Endodermal cell (in vitro differentiated cells): ENCODE measurements at regions not wholly inside any gene's neighbourhood (a gene's known extent, or its start where the extent isn't known, plus 50 kb on each side); places are given as distances from the start of the nearest gene placed in this dataset.

ENCODE experiments used
- DNase-seq: peaks from one replicate; pipeline ENCODE4 v3.0.0-alpha.2; 2017
- H3K27ac ChIP-seq: 2 replicates; pipeline ENCODE4 v1.5.1; 2013; ENCODE audit warnings: mild to moderate bottlenecking, low read depth, low read length, moderate library complexity
- H3K27me3 ChIP-seq: 2 replicates; pipeline ENCODE4 v1.6.1; 2013; ENCODE audit warnings: mild to moderate bottlenecking, low read length, moderate library complexity; ENCODE audit not compliant: insufficient read depth, control insufficient read depth, poor library complexity, severe bottlenecking
- H3K36me3 ChIP-seq: 2 replicates; pipeline ENCODE4 v1.7.0; 2013; ENCODE audit warnings: mild to moderate bottlenecking, low read length, moderate library complexity; ENCODE audit not compliant: control insufficient read depth, insufficient read depth
- H3K4me1 ChIP-seq: one replicate; pipeline ENCODE4 v1.7.0; 2013; ENCODE audit warnings: low read length; ENCODE audit not compliant: control insufficient read depth, insufficient read depth
- H3K4me3 ChIP-seq: 2 replicates; pipeline ENCODE4 v1.5.1; 2013; ENCODE audit warnings: mild to moderate bottlenecking, low read length, moderate library complexity
- H3K9ac ChIP-seq: 2 replicates; pipeline ENCODE4 v1.6.1; 2013; ENCODE audit warnings: mild to moderate bottlenecking, low read length, moderate library complexity; ENCODE audit not compliant: poor library complexity, severe bottlenecking; ENCODE audit errors: extremely low read depth
- H3K9me3 ChIP-seq: 2 replicates; pipeline ENCODE4 v1.6.1; 2013; ENCODE audit warnings: mild to moderate bottlenecking, low read length, moderate library complexity; ENCODE audit not compliant: control insufficient read depth
- H3K27ac Mint-ChIP-seq: 2 replicates; pipeline ENCODE4 v1.8.0; 2020; ENCODE audit warnings: mixed read lengths
- H3K27me3 Mint-ChIP-seq: 2 replicates; pipeline ENCODE4 v1.8.0; 2021; ENCODE audit warnings: mild to moderate bottlenecking, mixed read lengths; ENCODE audit not compliant: insufficient read depth
- H3K36me3 Mint-ChIP-seq: 2 replicates; pipeline ENCODE4 v1.8.0; 2020; ENCODE audit warnings: low read depth, mixed read lengths
- H3K4me1 Mint-ChIP-seq: 2 replicates; pipeline ENCODE4 v1.8.0; 2020; ENCODE audit warnings: mixed read lengths
- H3K4me3 Mint-ChIP-seq: 2 replicates; pipeline ENCODE4 v1.8.0; 2020; ENCODE audit warnings: mild to moderate bottlenecking, moderate library complexity, mixed read lengths
- H3K9me3 Mint-ChIP-seq: 2 replicates; pipeline ENCODE4 v1.8.0; 2020; ENCODE audit warnings: mild to moderate bottlenecking, mixed read lengths
- CTCF ChIP-seq: fragments of 200-600 bp; sonication (generic); conservative IDR thresholded peaks from 2 replicates; pipeline ENCODE4 v1.5.0; 2021; ENCODE audit warnings: antibody characterized with exemption, mild to moderate bottlenecking
- WGBS, 2 experiments: methylation state at CpG; one replicate each; pipeline versions ENCODE4 v1.1.5 to v1.1.7; 2013; ENCODE audit warnings: missing lambda C conversion rate in 2 of 2, mixed read lengths in 1 of 2; ENCODE audit not compliant: insufficient coverage in 1 of 2, insufficient read length in 1 of 2; 5-methylcytosine and 5-hydroxymethylcytosine counted together

DNA sequence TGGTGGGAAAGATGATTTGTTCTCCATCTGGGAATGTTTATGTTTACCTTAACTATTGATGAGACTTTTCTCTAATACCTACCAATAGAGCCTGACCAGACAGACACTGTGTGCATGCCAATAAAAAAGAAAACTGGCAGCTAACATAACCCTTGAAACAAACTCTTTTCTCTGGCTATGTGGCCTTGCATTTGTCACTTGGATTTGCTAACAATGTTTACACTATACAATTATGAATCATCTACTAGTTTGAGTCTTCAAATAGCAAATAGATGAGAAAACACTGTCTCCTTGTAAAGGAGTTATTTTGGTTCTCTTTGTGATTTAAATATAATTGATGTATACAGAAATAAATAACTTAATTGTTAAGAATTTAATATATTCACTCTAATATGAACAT is 273.1 kb downstream of the SEMA3D start:
- peaks cover 19% of the 10 kb centered on the region for H3K4me1 Mint-ChIP-seq

GRCh38 chr7:84912993-84913635 is 273.7 kb downstream of the SEMA3D start:
- Mint-ChIP-seq H3K4me3 (no peak overlapping the region), H3K27ac (peak overlapping the region; percentile 82)

More for the DNA sequence above, 273.1 kb downstream of the SEMA3D start:
- H3K4me3 Mint-ChIP-seq: no peak overlapping the region
- no peaks in the 10 kb centered on the region for H3K27me3 ChIP-seq
- peaks cover 11% of the 10 kb centered on the region for H3K36me3 Mint-ChIP-seq
- DNase-seq: no peak
- peaks cover 3% of the 10 kb centered on the region for H3K4me1 ChIP-seq
- peak overlapping the region; percentile 82 for H3K27ac Mint-ChIP-seq
- no peaks in the 10 kb centered on the region for H3K36me3 ChIP-seq
- H3K27ac ChIP-seq: no peak overlapping the region
- H3K9me3 Mint-ChIP-seq: peaks cover 14% of the 10 kb centered on the region
- TF ChIP-seq CTCF: no peak
- H3K4me3 ChIP-seq: no peak overlapping the region
- H3K27me3 Mint-ChIP-seq: no peaks in the 10 kb centered on the region
- no peak overlapping the region for H3K9ac ChIP-seq
- peaks cover 20% of the 10 kb centered on the region for H3K9me3 ChIP-seq

GRCh38 chr7:84912537-84912936 is 274.3 kb downstream of the SEMA3D start:
- Mint-ChIP-seq H3K27ac (no peak overlapping the region), H3K4me1 (peaks cover 29% of the 10 kb centered on the region), H3K4me3 (no peak overlapping the region), H3K9me3 (peaks cover 11% of the 10 kb centered on the region), H3K36me3 (peaks cover 6% of the 10 kb centered on the region), H3K27me3 (no peaks in the 10 kb centered on the region)
- no CpG with 5 or more reads among the region's 2 CpGs for WGBS, 2 experiments
- Histone ChIP-seq H3K36me3 (no peaks in the 10 kb centered on the region), H3K9ac (no peak overlapping the region), H3K4me1 (peaks cover 13% of the 10 kb centered on the region), H3K27ac (no peak overlapping the region), H3K4me3 (no peak overlapping the region), H3K27me3 (no peaks in the 10 kb centered on the region), H3K9me3 (peaks cover 12% of the 10 kb centered on the region)
- no peak for TF ChIP-seq CTCF
- DNase-seq: no peak

More at GRCh38 chr7:84912993-84913635, 273.7 kb downstream of the SEMA3D start:
- 69% methylated on average over 5 of the region's 5 CpGs; no CpG with 5 or more reads in 1 of the 2 experiments for WGBS, 2 experiments
- H3K4me1 Mint-ChIP-seq: peaks cover 23% of the 10 kb centered on the region
- Histone ChIP-seq H3K9me3 (peaks cover 14% of the 10 kb centered on the region), H3K27me3 (no peaks in the 10 kb centered on the region), H3K36me3 (no peaks in the 10 kb centered on the region), H3K4me3 (no peak overlapping the region), H3K27ac (no peak overlapping the region), H3K9ac (no peak overlapping the region), H3K4me1 (peaks cover 9% of the 10 kb centered on the region)
- no peaks in the 10 kb centered on the region for H3K27me3 Mint-ChIP-seq
- peaks cover 6% of the 10 kb centered on the region for H3K36me3 Mint-ChIP-seq
- peaks cover 11% of the 10 kb centered on the region for H3K9me3 Mint-ChIP-seq
- TF ChIP-seq CTCF: no peak
- peak; percentile 46 for DNase-seq
